Calu3 (cell line): ENCODE measurements at regions not wholly inside any gene's neighbourhood (a gene's known extent, or its start where the extent isn't known, plus 50 kb on each side); places are given as distances from the start of the nearest gene placed in this dataset.

Experiments
- BruUV-seq: library from RNA; stranded (reverse); fragments of 400-500 nt; replicated peaks from 2 replicates; lab custom pipeline; 2021; lab: Mats Ljungman, UMichigan
- CTCF ChIA-PET: fragments of 300-600 bp; sonication (Branson Sonifier 250); formaldehyde crosslinking; loops from one replicate; lab custom pipeline; 2022; ENCODE audit warnings: antibody characterized with exemption; lab: Charles Lee
- DNase-seq: peaks from one replicate; pipeline ENCODE4 v3.0.0; 2022
- H3K27ac Mint-ChIP-seq: one replicate; pipeline ENCODE4 v1.8.0; 2022; ENCODE audit warnings: mixed read lengths; ENCODE audit not compliant: unreplicated experiment
- H3K27me3 Mint-ChIP-seq: one replicate; pipeline ENCODE4 v1.8.0; 2022; ENCODE audit warnings: mixed read lengths; ENCODE audit not compliant: unreplicated experiment
- H3K36me3 Mint-ChIP-seq: one replicate; pipeline ENCODE4 v1.8.0; 2022; ENCODE audit warnings: mild to moderate bottlenecking, moderate library complexity, mixed read lengths; ENCODE audit not compliant: insufficient read depth, unreplicated experiment
- H3K4me1 Mint-ChIP-seq: one replicate; pipeline ENCODE4 v1.8.0; 2022; ENCODE audit warnings: mild to moderate bottlenecking, low read depth, mixed read lengths; ENCODE audit not compliant: unreplicated experiment
- H3K4me3 Mint-ChIP-seq: one replicate; pipeline ENCODE4 v1.8.0; 2022; ENCODE audit warnings: mild to moderate bottlenecking, low read depth, moderate library complexity, mixed read lengths; ENCODE audit not compliant: unreplicated experiment
- H3K9me3 Mint-ChIP-seq: one replicate; pipeline ENCODE4 v1.8.0; 2022; ENCODE audit warnings: low read depth, mixed read lengths; ENCODE audit not compliant: unreplicated experiment
- intact Hi-C: fragments of 100-400 bp; cut with micrococcal nuclease; formaldehyde crosslinking; loops from one replicate; pipeline ENCODE4 v1.10.0; 2022; ENCODE audit not compliant: unreplicated experiment
- TF ChIP-seq, protein P1 (sequence below): fragments of 200-600 bp; IDR thresholded peaks from one replicate; pipeline ENCODE4 v1.8.0; 2022; ENCODE audit warnings: antibody characterized with exemption; ENCODE audit not compliant: unreplicated experiment

DNA sequence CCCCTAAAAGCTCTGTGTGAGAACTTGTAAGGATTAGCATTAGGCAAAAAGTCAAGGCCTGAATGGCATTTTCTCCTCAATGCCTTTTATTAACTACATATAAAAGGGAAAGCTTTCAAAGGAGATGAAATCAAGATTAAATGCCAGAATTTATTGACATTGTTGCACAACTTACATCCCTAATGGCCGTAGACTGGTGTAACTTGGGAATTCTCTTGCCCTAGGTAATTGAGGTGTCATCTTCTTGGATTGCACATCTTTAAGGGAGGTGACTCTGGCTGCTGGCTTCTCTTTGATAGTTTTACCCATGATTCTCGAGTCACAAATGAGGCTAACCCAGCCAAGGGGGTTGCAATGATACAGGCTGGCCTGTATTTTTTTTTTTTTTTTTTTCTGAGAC lies 249.1 kb downstream of the TBL1XR1 start:
- Mint-ChIP-seq H3K9me3 (no peaks in the 10 kb centered on the region), H3K27ac (no peak overlapping the region), H3K36me3 (no peaks in the 10 kb centered on the region), H3K27me3 (no peaks in the 10 kb centered on the region), H3K4me3 (no peak overlapping the region), H3K4me1 (peaks cover 18% of the 10 kb centered on the region)
- TF ChIP-seq, protein P1, sequence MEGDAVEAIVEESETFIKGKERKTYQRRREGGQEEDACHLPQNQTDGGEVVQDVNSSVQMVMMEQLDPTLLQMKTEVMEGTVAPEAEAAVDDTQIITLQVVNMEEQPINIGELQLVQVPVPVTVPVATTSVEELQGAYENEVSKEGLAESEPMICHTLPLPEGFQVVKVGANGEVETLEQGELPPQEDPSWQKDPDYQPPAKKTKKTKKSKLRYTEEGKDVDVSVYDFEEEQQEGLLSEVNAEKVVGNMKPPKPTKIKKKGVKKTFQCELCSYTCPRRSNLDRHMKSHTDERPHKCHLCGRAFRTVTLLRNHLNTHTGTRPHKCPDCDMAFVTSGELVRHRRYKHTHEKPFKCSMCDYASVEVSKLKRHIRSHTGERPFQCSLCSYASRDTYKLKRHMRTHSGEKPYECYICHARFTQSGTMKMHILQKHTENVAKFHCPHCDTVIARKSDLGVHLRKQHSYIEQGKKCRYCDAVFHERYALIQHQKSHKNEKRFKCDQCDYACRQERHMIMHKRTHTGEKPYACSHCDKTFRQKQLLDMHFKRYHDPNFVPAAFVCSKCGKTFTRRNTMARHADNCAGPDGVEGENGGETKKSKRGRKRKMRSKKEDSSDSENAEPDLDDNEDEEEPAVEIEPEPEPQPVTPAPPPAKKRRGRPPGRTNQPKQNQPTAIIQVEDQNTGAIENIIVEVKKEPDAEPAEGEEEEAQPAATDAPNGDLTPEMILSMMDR = no peak
- DNase-seq = no peak
- no TSS peak for BruUV-seq
- intact Hi-C loops = no loop called here
- CTCF ChIA-PET = no interaction called here

DNA sequence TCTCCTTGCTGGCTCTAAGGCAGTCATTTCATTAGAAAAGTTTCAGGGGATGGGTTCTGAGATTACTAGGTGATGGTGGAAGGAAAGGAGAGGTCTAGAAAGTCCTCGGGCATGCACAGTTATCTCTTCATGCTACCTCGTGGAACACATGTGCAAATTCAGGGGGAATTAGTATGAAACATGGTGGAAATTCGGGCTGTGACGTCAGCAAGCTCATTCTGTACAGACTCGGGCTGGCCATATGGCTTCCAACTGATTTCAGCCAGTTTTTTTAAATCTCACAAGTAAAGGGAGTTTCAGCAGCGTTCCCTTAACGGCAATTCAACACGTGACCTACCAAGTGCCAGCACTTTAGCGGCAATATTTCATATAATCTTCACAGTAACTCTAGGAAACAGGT lies 251.1 kb downstream of the TBL1XR1 start:
- Mint-ChIP-seq H3K27me3 (no peaks in the 10 kb centered on the region), H3K27ac (no peak overlapping the region), H3K9me3 (no peaks in the 10 kb centered on the region), H3K36me3 (no peaks in the 10 kb centered on the region), H3K4me3 (no peak overlapping the region), H3K4me1 (peaks cover 13% of the 10 kb centered on the region)
- no peak for DNase-seq
- BruUV-seq = no TSS peak
- CTCF ChIA-PET = no interaction called here
- intact Hi-C loops = no loop called here
- TF ChIP-seq, protein P1 = no peak

DNA sequence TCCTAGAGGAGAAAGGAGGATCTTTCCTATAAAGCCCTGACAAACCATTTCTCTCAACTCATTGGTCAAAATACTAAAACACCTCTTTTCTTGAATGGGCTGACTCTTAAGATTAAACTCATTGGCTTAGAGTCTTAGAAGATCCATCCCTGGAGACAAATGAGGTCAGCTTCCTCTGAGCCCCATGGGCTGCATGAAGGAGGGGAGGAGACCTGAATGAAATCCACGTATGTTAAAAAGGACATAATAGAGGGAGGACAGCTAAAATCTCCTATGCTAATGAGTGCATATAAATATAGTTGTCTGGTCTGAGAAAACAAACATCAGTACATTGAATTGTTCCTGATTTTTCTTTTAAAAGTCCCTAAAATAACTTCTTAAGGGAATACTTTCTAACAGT lies 255.0 kb downstream of the TBL1XR1 start:
- TF ChIP-seq, protein P1 = no peak
- H3K4me3 Mint-ChIP-seq = no peak overlapping the region
- no peak overlapping the region for H3K27ac Mint-ChIP-seq
- BruUV-seq = no TSS peak
- H3K36me3 Mint-ChIP-seq = no peaks in the 10 kb centered on the region
- DNase-seq = no peak
- CTCF ChIA-PET = interaction anchor here (0.8 kb wide), 1 partner anchor 18 kb away, joined by 3 read pairs; no protein-coding TSS in a partner anchor
- intact Hi-C loops = no loop called here
- no peaks in the 10 kb centered on the region for H3K9me3 Mint-ChIP-seq
- no peaks in the 10 kb centered on the region for H3K4me1 Mint-ChIP-seq
- no peaks in the 10 kb centered on the region for H3K27me3 Mint-ChIP-seq

DNA sequence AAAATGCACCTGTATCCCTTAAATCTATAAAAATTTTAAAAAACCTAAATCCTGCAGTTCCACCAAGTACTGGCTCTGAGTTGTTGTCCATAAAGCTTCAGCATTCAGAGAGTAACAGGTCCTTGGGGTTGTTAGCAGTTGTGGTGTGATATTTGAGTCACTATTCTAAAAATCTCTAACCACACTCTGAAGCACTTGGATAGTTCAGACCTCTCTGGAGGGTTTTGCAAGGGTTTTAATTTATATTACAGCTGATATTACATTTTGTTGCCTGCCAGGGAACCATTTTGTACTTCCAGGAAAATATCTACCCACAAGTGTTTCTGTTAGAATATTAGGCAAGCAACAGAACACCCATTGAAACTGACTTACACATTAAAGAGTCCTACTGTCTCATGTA lies 255.6 kb downstream of the TBL1XR1 start:
- H3K9me3 Mint-ChIP-seq = no peaks in the 10 kb centered on the region
- H3K4me1 Mint-ChIP-seq = no peaks in the 10 kb centered on the region
- no TSS peak for BruUV-seq
- no peak overlapping the region for H3K4me3 Mint-ChIP-seq
- H3K36me3 Mint-ChIP-seq = no peaks in the 10 kb centered on the region
- H3K27ac Mint-ChIP-seq = no peak overlapping the region
- CTCF ChIA-PET = interaction anchor here (1.5 kb wide), 1 partner anchor 69 kb away, joined by 7 read pairs; no protein-coding TSS in a partner anchor
- no peaks in the 10 kb centered on the region for H3K27me3 Mint-ChIP-seq
- TF ChIP-seq, protein P1 = no peak
- intact Hi-C loops = no loop called here
- no peak for DNase-seq
